CD4-positive, alpha-beta memory T cell (primary cell): ENCODE measurements at regions not wholly inside any gene's neighbourhood (a gene's known extent, or its start where the extent isn't known, plus 50 kb on each side); places are given as distances from the start of the nearest gene placed in this dataset.
"Not testable (repeated sequence)": the region's sequence is repeated elsewhere in the genome, so short reads cannot be mapped to it uniquely, and the experiment has no call there.

Experiments
- CTCF ChIA-PET: fragments of 350-600 bp; sonication (Branson Sonifier 250); formaldehyde crosslinking; loops from one replicate; lab custom pipeline; 2021; ENCODE audit warnings: inconsistent platforms; ENCODE audit not compliant: partially characterized antibody; lab: Charles Lee
- POLR2A ChIA-PET: fragments of 350-600 bp; sonication (Branson Sonifier 250); formaldehyde crosslinking; loops from one replicate; lab custom pipeline; 2021; ENCODE audit not compliant: partially characterized antibody; lab: Charles Lee
- DNase-seq, 5 donors: peaks; one replicate each; pipeline versions ENCODE4 v3.0.0 to v3.0.0-alpha.2; 2020 to 2022; ENCODE audit warnings: mixed read lengths in 1 of 5
- H3K27ac ChIP-seq: one replicate; pipeline ENCODE4 v1.7.0; 2013; ENCODE audit warnings: low read depth, low read length
- H3K27me3 ChIP-seq: 2 replicates; pipeline ENCODE4 v1.7.0; 2013; ENCODE audit warnings: mild to moderate bottlenecking, low read length, moderate library complexity; ENCODE audit not compliant: insufficient read depth
- H3K36me3 ChIP-seq: 2 replicates; pipeline ENCODE4 v1.7.0; 2013; ENCODE audit warnings: mild to moderate bottlenecking, low read length, moderate library complexity; ENCODE audit not compliant: insufficient read depth
- H3K4me1 ChIP-seq: 2 replicates; pipeline ENCODE4 v1.7.0; 2013; ENCODE audit warnings: mild to moderate bottlenecking, low read length, moderate library complexity; ENCODE audit not compliant: insufficient read depth
- H3K4me3 ChIP-seq, 2 donors: one replicate each; pipeline ENCODE4 v1.7.0; 2013; ENCODE audit warnings: low read length in 2 of 2, mild to moderate bottlenecking in 1 of 2
- H3K9me3 ChIP-seq, 2 donors: one replicate each; pipeline ENCODE4 v1.7.0; 2013; ENCODE audit warnings: low read length in 2 of 2, control low read depth in 1 of 2; ENCODE audit not compliant: control insufficient read depth in 1 of 2
- H3K27ac Mint-ChIP-seq, 7 donors: one replicate each; pipeline ENCODE4 v1.8.0; 2020 to 2021; ENCODE audit warnings: mixed read lengths in 7 of 7, mild to moderate bottlenecking in 6 of 7, inconsistent platforms in 3 of 7, moderate library complexity in 3 of 7
- H3K27me3 Mint-ChIP-seq, 2 donors: one replicate each; pipeline ENCODE4 v1.8.0; 2020 to 2021; ENCODE audit warnings: mixed read lengths in 2 of 2
- H3K36me3 Mint-ChIP-seq, 2 donors: one replicate each; pipeline ENCODE4 v1.8.0; 2020 to 2021; ENCODE audit warnings: mixed read lengths in 2 of 2, inconsistent platforms in 1 of 2, mild to moderate bottlenecking in 1 of 2
- H3K4me1 Mint-ChIP-seq, 4 donors: one replicate each; pipeline ENCODE4 v1.8.0; 2020 to 2021; ENCODE audit warnings: mixed read lengths in 4 of 4, mild to moderate bottlenecking in 1 of 4
- H3K4me3 Mint-ChIP-seq, 8 donors: one replicate each; pipeline ENCODE4 v1.8.0; 2020 to 2021; ENCODE audit warnings: mixed read lengths in 8 of 8, mild to moderate bottlenecking in 7 of 8, moderate library complexity in 6 of 8, inconsistent platforms in 3 of 8
- H3K9me3 Mint-ChIP-seq, 8 donors: one replicate each; pipeline ENCODE4 v1.8.0; 2020 to 2021; ENCODE audit warnings: mixed read lengths in 8 of 8, mild to moderate bottlenecking in 5 of 8, inconsistent platforms in 3 of 8, moderate library complexity in 1 of 8
- intact Hi-C: fragments of 100-400 bp; cut with micrococcal nuclease; formaldehyde crosslinking; loops from one replicate; pipeline ENCODE4 v1.15.1; 2023

DNA sequence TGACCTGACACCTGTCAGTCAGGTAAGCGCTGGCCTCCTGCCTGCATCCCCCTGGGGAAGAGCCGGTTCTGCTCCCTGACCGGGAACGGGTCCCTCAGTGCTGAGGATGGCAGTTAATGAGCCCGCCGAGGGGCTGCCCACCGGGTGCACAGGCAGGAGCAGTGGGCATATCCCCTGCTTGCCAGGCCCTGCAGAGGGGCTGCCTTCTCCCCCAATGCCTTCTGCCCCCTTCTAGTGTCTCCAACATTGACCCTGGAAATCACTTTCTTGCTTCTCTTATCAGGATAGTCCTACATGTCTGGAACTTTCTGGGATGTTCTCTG, 388.5 kb downstream of the SEC14L1 start:
- H3K27ac Mint-ChIP-seq, result no peak overlapping the region
- peaks cover 4 to 18% of the 10 kb centered on the region in 2 donors for H3K27me3 Mint-ChIP-seq
- intact Hi-C loops, result no loop called here
- peak overlapping the region in 5 of 8 donors; percentile 12 to 64 (median 40) for H3K4me3 Mint-ChIP-seq
- H3K4me1 Mint-ChIP-seq, result peaks cover 0 to 1% (median 0%) of the 10 kb centered on the region in 4 donors
- Histone ChIP-seq H3K4me3 (no peak overlapping the region), H3K36me3 (no peaks in the 10 kb centered on the region), H3K27me3 (peaks cover 5% of the 10 kb centered on the region), H3K27ac (no peak overlapping the region), H3K9me3 (no peaks in the 10 kb centered on the region), H3K4me1 (peaks cover 8% of the 10 kb centered on the region)
- peaks cover 0 to 5% (median under 1%) of the 10 kb centered on the region in 8 donors for H3K9me3 Mint-ChIP-seq
- ChIA-PET POLR2A (no interaction called here), CTCF (no interaction called here)
- no peak for DNase-seq
- H3K36me3 Mint-ChIP-seq, result peaks cover 0 to under 1% of the 10 kb centered on the region in 2 donors

DNA sequence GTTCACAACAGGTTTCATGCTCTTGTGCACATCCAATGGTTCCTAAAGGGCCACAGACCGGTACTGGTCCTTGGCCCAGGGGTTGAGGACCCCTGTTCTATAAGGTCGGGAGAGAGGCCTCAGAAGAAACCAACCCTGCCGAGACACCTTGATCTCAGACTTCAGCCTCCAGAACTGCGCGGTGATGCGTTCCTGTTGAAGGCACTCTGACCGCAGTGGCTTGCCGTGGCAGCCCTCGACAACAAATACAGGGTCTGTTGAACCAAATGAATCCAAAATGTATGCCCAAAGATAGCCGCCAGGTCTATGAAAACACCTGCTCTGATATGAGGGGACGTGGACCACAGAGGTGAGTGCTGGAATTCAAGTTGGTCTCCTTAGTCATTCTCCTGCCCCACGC, 389.8 kb downstream of the SEC14L1 start:
- Histone ChIP-seq H3K4me3 (no peak overlapping the region), H3K27ac (no peak overlapping the region), H3K4me1 (peaks cover 8% of the 10 kb centered on the region), H3K27me3 (peaks cover 5% of the 10 kb centered on the region), H3K36me3 (no peaks in the 10 kb centered on the region), H3K9me3 (no peaks in the 10 kb centered on the region)
- Mint-ChIP-seq H3K27me3 (peaks cover 4 to 17% of the 10 kb centered on the region in 2 donors), H3K27ac (no peak overlapping the region), H3K9me3 (peaks cover 0 to 8% (median 3%) of the 10 kb centered on the region in 8 donors), H3K36me3 (peaks cover 0 to 3% of the 10 kb centered on the region in 2 donors), H3K4me1 (peaks cover 0 to 1% (median 0%) of the 10 kb centered on the region in 4 donors), H3K4me3 (no peak overlapping the region)
- CTCF ChIA-PET, result no interaction called here
- intact Hi-C loops, result no loop called here
- POLR2A ChIA-PET, result no interaction called here
- DNase-seq, result no peak

DNA sequence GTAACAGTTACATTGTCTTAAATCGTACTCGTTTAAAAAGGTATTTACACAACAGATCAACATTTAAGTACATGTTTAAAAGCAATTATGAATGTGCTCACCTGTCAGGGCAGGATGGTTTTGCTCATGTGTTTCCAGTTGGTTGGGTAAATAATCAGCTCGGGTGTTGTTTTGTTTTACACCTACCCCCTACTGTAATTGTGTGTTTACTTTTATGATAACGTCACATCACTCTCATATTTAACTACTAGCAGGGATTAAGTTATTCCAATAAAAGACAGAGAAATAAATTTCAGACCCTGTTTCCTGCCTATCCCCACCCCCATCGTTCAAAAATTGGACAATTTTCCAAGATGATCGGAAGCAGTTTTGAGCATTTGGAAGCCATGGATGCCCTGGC, 390.2 kb downstream of the SEC14L1 start:
- CTCF ChIA-PET, result no interaction called here
- Histone ChIP-seq H3K27ac (no peak overlapping the region), H3K4me3 (no peak overlapping the region), H3K9me3 (no peaks in the 10 kb centered on the region), H3K4me1 (peaks cover 8% of the 10 kb centered on the region), H3K27me3 (peaks cover 5% of the 10 kb centered on the region), H3K36me3 (no peaks in the 10 kb centered on the region)
- no peak for DNase-seq
- Mint-ChIP-seq H3K27ac (no peak overlapping the region), H3K36me3 (peaks cover 0 to 3% of the 10 kb centered on the region in 2 donors), H3K4me1 (peaks cover 0 to 1% (median 0%) of the 10 kb centered on the region in 4 donors), H3K4me3 (no peak overlapping the region), H3K27me3 (peaks cover 4 to 17% of the 10 kb centered on the region in 2 donors), H3K9me3 (peaks cover 0 to 8% (median 3%) of the 10 kb centered on the region in 8 donors)
- POLR2A ChIA-PET, result no interaction called here
- intact Hi-C loops, result no loop called here

DNA sequence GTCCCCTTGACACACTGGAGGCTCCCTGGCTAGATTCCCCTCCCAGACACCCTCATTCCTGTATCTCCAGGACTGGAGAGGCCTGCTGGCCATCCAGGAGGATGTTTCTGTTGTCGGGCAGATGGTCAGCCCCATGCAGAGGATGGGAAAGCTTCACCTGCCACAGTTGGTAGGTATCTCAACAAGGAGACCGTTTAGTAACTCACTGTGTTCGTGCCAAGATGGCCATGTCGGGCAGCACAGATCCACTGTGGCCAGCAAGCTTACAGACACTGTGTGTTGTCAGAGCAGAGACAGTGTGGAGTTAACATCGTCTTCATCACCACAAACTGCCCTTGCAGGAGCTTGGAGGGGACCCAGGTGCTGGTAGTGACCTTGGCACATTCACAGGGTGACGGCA, 390.9 kb downstream of the SEC14L1 start:
- DNase-seq, result no peak
- Mint-ChIP-seq H3K27ac (peak overlapping the region in 1 of 7 donors; percentile 8), H3K27me3 (peaks cover 4 to 17% of the 10 kb centered on the region in 2 donors), H3K4me3 (no peak overlapping the region), H3K36me3 (peaks cover 0 to 3% of the 10 kb centered on the region in 2 donors), H3K9me3 (peaks cover 0 to 8% (median 3%) of the 10 kb centered on the region in 8 donors), H3K4me1 (peaks cover 0 to 1% (median 0%) of the 10 kb centered on the region in 4 donors)
- Histone ChIP-seq H3K9me3 (no peaks in the 10 kb centered on the region), H3K4me1 (peaks cover 8% of the 10 kb centered on the region), H3K27me3 (peaks cover 5% of the 10 kb centered on the region), H3K4me3 (no peak overlapping the region), H3K36me3 (no peaks in the 10 kb centered on the region), H3K27ac (no peak overlapping the region)
- ChIA-PET CTCF (no interaction called here), POLR2A (no interaction called here)
- intact Hi-C loops, result no loop called here

DNA sequence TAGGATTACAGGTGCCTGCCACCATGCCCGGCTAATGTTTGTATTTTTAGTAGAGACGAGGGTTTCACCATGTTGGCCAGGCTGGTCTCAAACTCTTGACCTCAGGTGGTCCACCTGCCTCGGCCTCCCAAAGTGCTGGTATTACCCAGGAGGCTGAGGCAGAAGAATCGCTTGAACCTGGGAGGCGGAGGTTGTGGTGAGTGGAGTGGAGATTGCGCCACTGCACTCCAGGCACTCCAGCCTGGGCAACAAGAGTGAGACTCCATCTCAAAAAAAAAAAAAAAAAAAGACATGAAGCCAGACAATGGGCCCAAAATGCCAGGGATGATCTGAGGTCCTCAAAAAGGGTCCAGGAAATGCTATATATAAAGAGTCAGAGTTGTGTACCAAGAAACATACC, 392.9 kb downstream of the SEC14L1 start:
- H3K9me3 Mint-ChIP-seq, H3K27me3 ChIP-seq, H3K36me3 Mint-ChIP-seq, intact Hi-C loops, H3K27ac Mint-ChIP-seq, H3K4me3 ChIP-seq, POLR2A ChIA-PET, H3K9me3 ChIP-seq, H3K4me3 Mint-ChIP-seq, H3K27ac ChIP-seq, H3K36me3 ChIP-seq, H3K4me1 ChIP-seq, H3K4me1 Mint-ChIP-seq, DNase-seq: not testable (repeated sequence)
- peaks cover 8 to 13% of the 10 kb centered on the region in 2 donors for H3K27me3 Mint-ChIP-seq
- CTCF ChIA-PET, result interaction anchor here (1.1 kb wide), 1 partner anchor 9 kb away, joined by 4 read pairs; no protein-coding TSS in a partner anchor

DNA sequence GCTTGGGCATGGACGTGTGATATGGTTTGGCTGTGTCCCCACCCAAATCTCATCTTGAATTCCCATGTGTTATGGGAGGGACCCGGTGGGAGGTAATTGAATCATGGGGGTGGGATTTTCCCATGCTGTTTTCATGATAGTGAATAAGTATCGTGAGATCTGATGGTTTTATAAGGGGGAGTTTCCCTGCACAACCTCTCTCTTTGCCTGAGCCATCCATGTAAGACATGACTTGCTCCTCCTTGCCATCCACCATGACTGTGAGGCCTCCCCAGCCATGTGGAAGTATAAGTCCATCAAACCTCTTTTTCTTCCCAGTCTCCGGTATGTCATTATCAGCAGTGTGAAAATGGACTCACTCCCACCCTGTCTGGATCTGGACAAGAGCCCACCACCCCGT, 393.4 kb downstream of the SEC14L1 start:
- no peak overlapping the region for H3K27ac Mint-ChIP-seq
- no peak for DNase-seq
- H3K4me3 Mint-ChIP-seq, result no peak overlapping the region
- H3K4me3 ChIP-seq, result no peak overlapping the region
- H3K9me3 ChIP-seq, result no peaks in the 10 kb centered on the region
- no peaks in the 10 kb centered on the region for H3K36me3 ChIP-seq
- intact Hi-C loops, result no loop called here
- H3K27ac ChIP-seq, result no peak overlapping the region
- CTCF ChIA-PET, result interaction anchor here (1.1 kb wide), 1 partner anchor 8 kb away, joined by 4 read pairs; no protein-coding TSS in a partner anchor
- peaks cover 8 to 11% of the 10 kb centered on the region in 2 donors for H3K27me3 Mint-ChIP-seq
- POLR2A ChIA-PET, result no interaction called here
- peaks cover 1% of the 10 kb centered on the region for H3K4me1 ChIP-seq
- peaks cover 5% of the 10 kb centered on the region for H3K27me3 ChIP-seq
- peaks cover 0 to 8% (median 3%) of the 10 kb centered on the region in 8 donors for H3K9me3 Mint-ChIP-seq
- H3K36me3 Mint-ChIP-seq, result peaks cover 0 to 3% of the 10 kb centered on the region in 2 donors
- no peaks in the 10 kb centered on the region for H3K4me1 Mint-ChIP-seq

DNA sequence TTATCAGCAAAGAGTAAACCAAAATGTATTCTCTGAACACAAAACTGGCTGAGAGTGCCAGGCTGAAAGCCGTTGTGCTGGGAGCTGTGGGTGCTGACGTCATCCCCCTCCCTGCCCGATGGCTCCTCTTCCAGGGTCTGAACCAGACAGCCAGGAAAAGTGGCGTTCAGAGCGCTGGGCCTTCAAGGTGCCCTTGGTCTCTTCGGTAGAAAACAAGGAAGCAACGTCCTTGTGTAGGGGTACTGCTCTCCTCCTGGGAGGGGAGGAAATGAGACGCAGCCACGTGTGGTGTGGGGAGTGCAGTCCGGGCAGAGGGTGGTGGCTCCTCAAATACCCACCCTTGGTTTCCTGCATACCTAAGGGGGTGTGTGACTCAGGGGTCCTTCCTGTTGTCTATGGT, 394.7 kb downstream of the SEC14L1 start:
- H3K4me1 Mint-ChIP-seq, result no peaks in the 10 kb centered on the region
- H3K27me3 ChIP-seq, result peaks cover 6% of the 10 kb centered on the region
- no peaks in the 10 kb centered on the region for H3K9me3 ChIP-seq
- H3K4me3 ChIP-seq, result no peak overlapping the region
- peak overlapping the region in 1 of 8 donors; percentile 53 for H3K4me3 Mint-ChIP-seq
- peaks cover 0 to 8% (median 3%) of the 10 kb centered on the region in 8 donors for H3K9me3 Mint-ChIP-seq
- no peak for DNase-seq
- H3K27ac ChIP-seq, result no peak overlapping the region
- H3K36me3 Mint-ChIP-seq, result peaks cover 0 to 3% of the 10 kb centered on the region in 2 donors
- CTCF ChIA-PET, result no interaction called here
- POLR2A ChIA-PET, result no interaction called here
- no peak overlapping the region for H3K27ac Mint-ChIP-seq
- H3K4me1 ChIP-seq, result no peaks in the 10 kb centered on the region
- intact Hi-C loops, result no loop called here
- no peaks in the 10 kb centered on the region for H3K36me3 ChIP-seq
- H3K27me3 Mint-ChIP-seq, result peaks cover 6 to 12% of the 10 kb centered on the region in 2 donors
